BJ (cell line): ENCODE measurements at regions not wholly inside any gene's neighbourhood (a gene's known extent, or its start where the extent isn't known, plus 50 kb on each side); places are given as distances from the start of the nearest gene placed in this dataset.

ENCODE experiments used
- CTCF ChIA-PET: fragments of 350-600 bp; formaldehyde crosslinking; extraction: SDS; loops from one replicate; lab custom pipeline; 2021; ENCODE audit warnings: antibody characterized with exemption, inconsistent platforms; lab: Yijun Ruan, JAX
- POLR2A ChIA-PET: fragments of 300-600 bp; sonication (Branson Sonifier 250); formaldehyde crosslinking; extraction: SDS; loops from one replicate; lab custom pipeline; 2021; ENCODE audit warnings: antibody characterized with exemption; lab: Charles Lee
- DNase-seq: peaks from one replicate; pipeline ENCODE4 v3.0.0-alpha.2; 2011; ENCODE audit warnings: low read depth
- H3K27me3 ChIP-seq: 2 replicates; pipeline ENCODE4 v1.6.0; 2011; ENCODE audit warnings: low read length; ENCODE audit not compliant: control insufficient read depth, insufficient read depth
- H3K36me3 ChIP-seq: 2 replicates; pipeline ENCODE4 v1.5.1; 2011; ENCODE audit warnings: low read length; ENCODE audit not compliant: control insufficient read depth, insufficient read depth
- H3K4me3 ChIP-seq: 2 replicates; pipeline ENCODE4 v1.5.1; 2011; ENCODE audit warnings: low read depth, mild to moderate bottlenecking, control low read depth, low read length
- CTCF ChIP-seq: IDR thresholded peaks from 2 replicates; pipeline ENCODE4 v1.5.1; 2011; ENCODE audit warnings: low read depth, mild to moderate bottlenecking, control low read depth, inconsistent platforms, low read length, moderate library complexity; ENCODE audit not compliant: insufficient read depth

- H3K4me3 ChIP-seq: no peak overlapping the region
- ChIA-PET POLR2A (no interaction called here), CTCF (interaction anchor here (1.4 kb wide), 1 partner anchor 25 kb away, joined by 3 read pairs; no protein-coding TSS in a partner anchor)
- no peaks in the 10 kb centered on the region for H3K27me3 ChIP-seq
- TF ChIP-seq CTCF: no peak
- DNase-seq: no peak
- no peaks in the 10 kb centered on the region for H3K36me3 ChIP-seq
Measured at GRCh38 chr10:88066319-88066718, 202.9 kb downstream of the PTEN start.

- TF ChIP-seq CTCF: no peak
- ChIA-PET CTCF (no interaction called here), POLR2A (no interaction called here)
- H3K36me3 ChIP-seq: no peaks in the 10 kb centered on the region
- no peaks in the 10 kb centered on the region for H3K27me3 ChIP-seq
- DNase-seq: no peak
- H3K4me3 ChIP-seq: no peak overlapping the region
Measured at GRCh38 chr10:88066876-88067275, 203.5 kb downstream of the PTEN start.

GRCh38 chr10:88067737-88068136 is 204.3 kb downstream of the PTEN start:
- ChIA-PET CTCF (no interaction called here), POLR2A (no interaction called here)
- Histone ChIP-seq H3K36me3 (no peaks in the 10 kb centered on the region), H3K4me3 (no peak overlapping the region), H3K27me3 (no peaks in the 10 kb centered on the region)
- no peak for TF ChIP-seq CTCF
- no peak for DNase-seq

- ChIA-PET POLR2A (no interaction called here), CTCF (no interaction called here)
- no peak overlapping the region for H3K4me3 ChIP-seq
- DNase-seq: no peak
- no peak for TF ChIP-seq CTCF
- H3K36me3 ChIP-seq: no peaks in the 10 kb centered on the region
- H3K27me3 ChIP-seq: no peaks in the 10 kb centered on the region
Measured at GRCh38 chr10:88069338-88069737, 205.9 kb downstream of the PTEN start.

GRCh38 chr10:88070080-88070880 is 206.9 kb downstream of the PTEN start:
- DNase-seq: no peak
- Histone ChIP-seq H3K36me3 (no peaks in the 10 kb centered on the region), H3K4me3 (no peak overlapping the region), H3K27me3 (no peaks in the 10 kb centered on the region)
- ChIA-PET POLR2A (no interaction called here), CTCF (interaction anchor here (0.5 kb wide), 1 partner anchor 112 kb away, joined by 3 read pairs; no protein-coding TSS in a partner anchor)
- TF ChIP-seq CTCF: no peak
